GM18909 (cell line): ENCODE measurements at regions not wholly inside any gene's neighbourhood (a gene's known extent, or its start where the extent isn't known, plus 50 kb on each side); places are given as distances from the start of the nearest gene placed in this dataset.

Experiments used
- ATAC-seq: cut with Tn5 transposase; IDR thresholded peaks from one replicate; pipeline ENCODE4 v1.9.1; 2021; ENCODE audit warnings: mild to moderate bottlenecking; ENCODE audit not compliant: unreplicated experiment, poor library complexity

GRCh38 chr1:201609661-201610318 lies 70.9 kb downstream of the NAV1 start:
- ATAC-seq: no peak

- ATAC-seq: no peak
Measured at GRCh38 chr1:201610858-201611257, 71.9 kb downstream of the NAV1 start.

GRCh38 chr1:201612645-201613044 lies 73.7 kb downstream of the NAV1 start:
- no peak for ATAC-seq

GRCh38 chr1:201614262-201615015 lies 75.5 kb downstream of the NAV1 start:
- no peak for ATAC-seq

GRCh38 chr1:201617157-201617556 lies 78.2 kb downstream of the NAV1 start:
- ATAC-seq: no peak

DNA sequence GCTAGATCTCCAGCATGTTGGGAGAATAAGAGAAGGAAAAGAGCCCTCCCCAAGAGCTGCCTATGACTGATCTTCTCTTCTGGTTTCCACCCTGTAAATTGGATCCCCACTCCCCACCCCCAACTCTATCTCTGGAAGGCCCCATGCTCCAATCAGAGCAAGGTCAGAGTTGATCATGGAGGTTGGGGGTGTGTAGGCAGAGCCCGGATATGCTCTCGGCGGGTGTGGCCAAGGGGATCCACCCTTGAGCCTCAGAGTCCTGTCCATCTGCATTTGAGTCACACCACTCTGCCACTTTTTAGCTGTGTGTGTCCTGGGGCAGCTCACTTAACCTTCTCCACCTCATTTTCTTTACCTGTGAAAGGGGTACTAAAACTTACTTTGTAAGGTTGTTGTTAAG lies 79.5 kb downstream of the NAV1 start:
- ATAC-seq: no peak

- ATAC-seq: no peak
Measured at GRCh38 chr1:201618905-201619304, 80.0 kb downstream of the NAV1 start.

GRCh38 chr1:201619513-201619912 lies 80.6 kb downstream of the NAV1 start:
- no peak for ATAC-seq

DNA sequence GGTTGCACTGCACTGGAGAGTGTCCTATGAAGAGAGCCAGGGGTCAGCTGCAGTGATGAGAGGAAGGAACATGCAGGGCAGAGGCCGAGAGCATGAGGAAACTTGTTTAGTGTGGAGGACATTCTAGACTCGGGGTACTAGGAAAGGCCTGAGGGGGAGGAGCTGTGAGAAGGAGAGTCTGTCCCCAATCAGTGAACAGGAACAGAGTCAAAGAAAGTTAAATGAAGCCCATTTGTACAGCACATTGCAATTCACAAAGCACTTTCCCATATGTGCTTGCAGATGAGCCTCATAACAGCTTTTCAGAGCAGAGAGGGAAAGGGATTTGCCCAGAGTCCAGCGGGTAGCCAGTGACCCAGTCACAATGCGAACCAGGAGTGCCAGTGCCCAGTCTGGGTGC lies 83.4 kb downstream of the NAV1 start:
- ATAC-seq: no peak

GRCh38 chr1:201622824-201623223 lies 83.9 kb downstream of the NAV1 start:
- ATAC-seq: no peak

- no peak for ATAC-seq
Measured at GRCh38 chr1:201624741-201625225, 85.9 kb downstream of the NAV1 start.

- ATAC-seq: no peak
Measured at GRCh38 chr1:201625226-201625761, 86.4 kb downstream of the NAV1 start.

DNA sequence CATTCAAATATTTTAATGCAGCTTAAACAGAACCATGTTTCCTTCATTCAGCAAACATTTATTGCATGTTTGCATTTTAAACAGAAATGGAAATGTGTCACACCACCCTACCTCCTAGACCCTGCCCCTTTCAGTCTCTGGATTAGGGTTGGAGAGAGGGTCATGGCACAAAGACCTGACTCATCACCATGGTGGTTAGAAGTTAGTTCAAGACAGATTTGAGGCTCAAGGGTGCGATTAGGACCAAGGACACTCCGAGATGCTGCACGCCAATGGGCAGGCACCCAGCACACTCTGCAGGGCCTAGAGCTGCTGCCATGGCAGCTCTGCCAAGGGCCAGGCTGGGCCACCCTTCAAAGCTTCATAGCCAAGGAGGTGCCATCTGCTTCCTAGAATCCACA lies 86.9 kb downstream of the NAV1 start:
- ATAC-seq: no peak

- ATAC-seq: no peak
Measured at GRCh38 chr1:201626629-201627275, 87.8 kb downstream of the NAV1 start.

- ATAC-seq: no peak
Measured at GRCh38 chr1:201628490-201628889, 89.6 kb downstream of the NAV1 start.

DNA sequence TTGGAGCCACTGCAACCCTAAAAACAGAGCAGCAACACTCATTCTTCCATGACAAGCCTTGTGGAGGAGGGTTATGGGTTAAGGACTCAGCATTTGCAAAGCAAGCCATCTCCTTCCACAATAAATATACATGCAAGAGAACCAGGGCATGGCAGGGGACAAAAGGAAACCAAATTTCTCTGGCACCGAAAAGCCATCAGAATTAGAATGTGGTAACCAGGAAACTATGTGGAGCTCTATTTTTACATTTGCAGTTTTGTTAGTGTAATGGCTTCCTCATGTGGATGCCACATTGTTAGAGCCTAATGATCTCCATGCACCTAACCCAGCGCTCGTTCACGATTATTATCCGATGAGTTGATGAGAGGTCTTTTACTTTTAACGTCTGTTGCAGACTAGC lies 91.7 kb downstream of the NAV1 start:
- ATAC-seq: no peak

DNA sequence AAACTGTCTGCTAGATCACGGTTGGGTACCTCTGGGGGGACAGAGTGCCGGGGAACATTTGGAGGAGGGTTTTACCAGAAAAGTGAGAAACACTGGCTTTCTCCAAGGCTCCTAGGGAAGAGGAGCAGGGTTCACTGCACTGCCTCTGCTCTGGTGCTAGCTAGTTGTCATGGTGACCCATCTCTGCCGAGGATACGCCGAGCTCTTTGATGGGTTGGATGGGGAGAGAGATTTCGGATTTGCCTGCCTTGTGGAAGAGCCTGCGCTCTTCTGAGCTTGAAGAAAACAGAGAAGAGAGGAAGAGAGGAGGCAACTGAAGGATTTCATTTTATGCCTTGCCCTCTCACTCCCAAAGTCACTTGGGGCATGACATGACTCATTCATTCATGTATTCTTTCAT lies 92.1 kb downstream of the NAV1 start:
- no peak for ATAC-seq

- no peak for ATAC-seq
Measured at GRCh38 chr1:201632364-201632952, 93.5 kb downstream of the NAV1 start.

- ATAC-seq: no peak
Measured at GRCh38 chr1:201633297-201633696, 94.4 kb downstream of the NAV1 start.

DNA sequence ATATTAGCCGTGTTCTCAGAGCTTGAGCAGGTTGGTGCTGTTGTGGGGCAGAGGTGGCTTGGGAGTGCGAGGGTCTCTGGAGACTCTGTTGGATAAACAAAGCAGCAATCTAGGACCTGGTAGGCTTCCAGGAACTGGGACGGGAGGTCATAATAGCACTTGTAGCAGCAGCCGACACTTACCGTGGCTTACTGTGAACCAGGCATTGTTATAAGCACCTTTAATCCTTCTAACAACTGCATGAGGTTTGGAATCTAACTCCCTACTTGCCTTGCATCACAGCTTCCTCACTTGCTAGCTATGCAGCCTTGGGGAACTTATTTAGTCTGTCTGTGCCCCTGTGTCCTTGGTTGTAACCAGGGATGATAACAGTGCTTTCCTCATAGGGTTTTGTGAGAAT lies 94.9 kb downstream of the NAV1 start:
- no peak for ATAC-seq

DNA sequence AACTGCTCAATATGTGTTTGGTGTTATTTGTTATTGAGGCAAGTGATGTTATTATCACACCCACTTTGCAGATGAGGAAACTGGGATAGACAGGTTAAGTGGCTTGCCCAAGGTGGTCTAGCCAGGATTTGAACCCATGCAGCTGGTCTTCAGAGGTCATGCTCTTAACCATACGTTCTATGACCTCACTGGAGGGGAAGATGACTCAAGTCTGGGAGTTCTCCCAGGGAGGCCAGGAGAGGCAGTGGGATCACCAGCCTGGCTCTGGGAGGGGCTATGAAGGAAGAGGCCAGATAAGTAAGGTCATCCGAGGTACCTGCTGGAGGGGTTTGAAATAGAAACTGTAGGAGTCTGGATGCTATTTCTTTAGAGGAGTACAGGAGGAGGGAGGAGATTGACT lies 95.3 kb downstream of the NAV1 start:
- no peak for ATAC-seq
